ENCODE measurements at regions not wholly inside any gene's neighbourhood (a gene's known extent, or its start where the extent isn't known, plus 50 kb on each side); places are given as distances from the start of the nearest gene placed in this dataset.
A peak's percentile ranks its signal among the peaks of the same experiment; 100 is the strongest.

DNA sequence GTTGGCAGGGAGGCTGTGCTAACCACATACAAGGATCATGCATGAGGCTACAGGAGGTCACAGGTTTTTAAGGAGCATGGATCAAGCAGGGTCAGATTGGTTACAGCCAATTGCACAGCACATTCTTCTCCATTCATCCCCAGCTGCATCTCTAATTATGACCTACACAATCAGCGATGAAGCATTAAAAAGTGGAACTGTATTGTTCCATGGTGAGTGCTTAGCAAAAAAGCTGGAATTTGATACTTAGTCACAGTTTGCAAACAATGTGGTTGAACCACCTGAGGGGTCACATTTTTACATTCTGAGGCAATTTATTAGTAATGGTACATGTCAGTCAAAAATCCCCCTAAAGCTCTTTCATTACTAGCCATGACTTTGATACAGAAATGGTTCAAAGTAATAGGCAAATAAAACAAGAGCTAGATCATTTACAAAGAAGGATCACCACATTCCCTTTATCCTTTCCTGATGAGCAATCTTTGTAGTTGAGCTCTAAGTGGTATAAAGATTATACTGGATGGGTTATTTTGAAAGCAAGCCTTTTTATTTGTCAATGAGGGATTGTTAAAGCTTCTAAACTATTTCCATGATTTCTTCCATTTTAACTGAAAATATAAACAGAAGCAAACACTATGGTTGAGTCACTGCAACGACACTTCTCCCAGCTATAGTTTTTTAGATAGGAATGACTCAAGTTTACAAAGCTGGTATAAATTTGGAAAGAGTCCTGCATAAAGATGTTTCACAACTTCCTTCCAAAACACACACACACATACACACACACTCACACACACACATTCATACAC is 217.8 kb upstream of the SEMA3A start (continued):
- TF ChIP-seq, protein P1, sequence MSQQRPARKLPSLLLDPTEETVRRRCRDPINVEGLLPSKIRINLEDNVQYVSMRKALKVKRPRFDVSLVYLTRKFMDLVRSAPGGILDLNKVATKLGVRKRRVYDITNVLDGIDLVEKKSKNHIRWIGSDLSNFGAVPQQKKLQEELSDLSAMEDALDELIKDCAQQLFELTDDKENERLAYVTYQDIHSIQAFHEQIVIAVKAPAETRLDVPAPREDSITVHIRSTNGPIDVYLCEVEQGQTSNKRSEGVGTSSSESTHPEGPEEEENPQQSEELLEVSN (IDR thresholded peaks at IDR 0.05; ENCODE audit: borderline replicate concordance, low read depth) = no peak
- TF ChIP-seq HOXB13 (CRISPR knock-in tag; IDR thresholded peaks at IDR 0.05; ENCODE audit: low read depth) (no peak), POLR2AphosphoS2 (conservative IDR thresholded peaks at IDR 0.05; ENCODE audit: low read length) (no peak), HDAC2 (IDR thresholded peaks at IDR 0.05) (no peak), TFCP2L1 (CRISPR knock-in tag; IDR thresholded peaks at IDR 0.05) (no peak), PHF8 (IDR thresholded peaks at IDR 0.05; ENCODE audit: borderline replicate concordance, low read depth) (no peak), RFX5 (IDR thresholded peaks at IDR 0.05) (no peak), EP300 (IDR thresholded peaks at IDR 0.05) (peak; percentile 84 to 94; a peak in 4 of 5 replicates), ZNF302 (CRISPR knock-in tag; IDR thresholded peaks at IDR 0.05) (no peak), MYC (IDR thresholded peaks at IDR 0.05; ENCODE audit: borderline replicate concordance, low read length) (no peak), HEYL (CRISPR knock-in tag; IDR thresholded peaks at IDR 0.05) (no peak), HOXA7 (CRISPR knock-in tag; IDR thresholded peaks at IDR 0.05) (no peak), EHF (CRISPR knock-in tag; IDR thresholded peaks at IDR 0.05) (no peak), POLR2A (IDR thresholded peaks at IDR 0.05; ENCODE audit: low read length) (no peak), FOSL2 (IDR thresholded peaks at IDR 0.05) (peak; percentile 84), FOSL2 (CRISPR knock-in tag; IDR thresholded peaks at IDR 0.05) (peak; percentile 92), RNF2 (IDR thresholded peaks at IDR 0.05; ENCODE audit: borderline replicate concordance, low read depth) (no peak), GATA3 (IDR thresholded peaks at IDR 0.05; ENCODE audit: borderline replicate concordance) (peak; percentile 95), FOXS1 (CRISPR knock-in tag; IDR thresholded peaks at IDR 0.05) (peak; percentile 72), ZC3H11A (IDR thresholded peaks at IDR 0.05) (no peak), CEBPB (IDR thresholded peaks at IDR 0.05) (peak; percentile 94 to 97), TP53 (CRISPR knock-in tag; IDR thresholded peaks at IDR 0.05) (no peak), MAZ (IDR thresholded peaks at IDR 0.05; ENCODE audit: borderline replicate concordance, low read depth, low read length) (no peak), RARB (CRISPR knock-in tag; IDR thresholded peaks at IDR 0.05) (peak; percentile 59; the same call in 1 of the 2 replicates)
- TF ChIP-seq, protein P2, sequence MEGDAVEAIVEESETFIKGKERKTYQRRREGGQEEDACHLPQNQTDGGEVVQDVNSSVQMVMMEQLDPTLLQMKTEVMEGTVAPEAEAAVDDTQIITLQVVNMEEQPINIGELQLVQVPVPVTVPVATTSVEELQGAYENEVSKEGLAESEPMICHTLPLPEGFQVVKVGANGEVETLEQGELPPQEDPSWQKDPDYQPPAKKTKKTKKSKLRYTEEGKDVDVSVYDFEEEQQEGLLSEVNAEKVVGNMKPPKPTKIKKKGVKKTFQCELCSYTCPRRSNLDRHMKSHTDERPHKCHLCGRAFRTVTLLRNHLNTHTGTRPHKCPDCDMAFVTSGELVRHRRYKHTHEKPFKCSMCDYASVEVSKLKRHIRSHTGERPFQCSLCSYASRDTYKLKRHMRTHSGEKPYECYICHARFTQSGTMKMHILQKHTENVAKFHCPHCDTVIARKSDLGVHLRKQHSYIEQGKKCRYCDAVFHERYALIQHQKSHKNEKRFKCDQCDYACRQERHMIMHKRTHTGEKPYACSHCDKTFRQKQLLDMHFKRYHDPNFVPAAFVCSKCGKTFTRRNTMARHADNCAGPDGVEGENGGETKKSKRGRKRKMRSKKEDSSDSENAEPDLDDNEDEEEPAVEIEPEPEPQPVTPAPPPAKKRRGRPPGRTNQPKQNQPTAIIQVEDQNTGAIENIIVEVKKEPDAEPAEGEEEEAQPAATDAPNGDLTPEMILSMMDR (IDR thresholded peaks at IDR 0.05) = no peak
- TF ChIP-seq, protein P3, sequence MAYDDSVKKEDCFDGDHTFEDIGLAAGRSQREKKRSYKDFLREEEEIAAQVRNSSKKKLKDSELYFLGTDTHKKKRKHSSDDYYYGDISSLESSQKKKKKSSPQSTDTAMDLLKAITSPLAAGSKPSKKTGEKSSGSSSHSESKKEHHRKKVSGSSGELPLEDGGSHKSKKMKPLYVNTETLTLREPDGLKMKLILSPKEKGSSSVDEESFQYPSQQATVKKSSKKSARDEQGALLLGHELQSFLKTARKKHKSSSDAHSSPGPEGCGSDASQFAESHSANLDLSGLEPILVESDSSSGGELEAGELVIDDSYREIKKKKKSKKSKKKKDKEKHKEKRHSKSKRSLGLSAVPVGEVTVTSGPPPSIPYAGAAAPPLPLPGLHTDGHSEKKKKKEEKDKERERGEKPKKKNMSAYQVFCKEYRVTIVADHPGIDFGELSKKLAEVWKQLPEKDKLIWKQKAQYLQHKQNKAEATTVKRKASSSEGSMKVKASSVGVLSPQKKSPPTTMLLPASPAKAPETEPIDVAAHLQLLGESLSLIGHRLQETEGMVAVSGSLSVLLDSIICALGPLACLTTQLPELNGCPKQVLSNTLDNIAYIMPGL (CRISPR knock-in tag; IDR thresholded peaks at IDR 0.05; ENCODE audit: borderline replicate concordance) = no peak
- TF ChIP-seq, protein P4, sequence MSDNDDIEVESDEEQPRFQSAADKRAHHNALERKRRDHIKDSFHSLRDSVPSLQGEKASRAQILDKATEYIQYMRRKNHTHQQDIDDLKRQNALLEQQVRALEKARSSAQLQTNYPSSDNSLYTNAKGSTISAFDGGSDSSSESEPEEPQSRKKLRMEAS (IDR thresholded peaks at IDR 0.05) = peak; percentile 47
